Stimulated activated CD4-positive, alpha-beta T cell treated with anti-CD3 and anti-CD28 coated beads, Interleukin-4, amount 100 ng/mL, for 1 hour (primary cell): ENCODE measurements at regions not wholly inside any gene's neighbourhood (a gene's known extent, or its start where the extent isn't known, plus 50 kb on each side); places are given as distances from the start of the nearest gene placed in this dataset.
A peak's percentile ranks its signal among the peaks of the same experiment; 100 is the strongest.

Experiments
- DNase-seq: peaks from one replicate; pipeline ENCODE4 v3.0.0-alpha.2; 2020

GRCh38 chr5:146940295-146940694, 61.7 kb upstream of the PPP2R2B start:
- DNase-seq: no peak

GRCh38 chr5:146944019-146944418, 65.5 kb upstream of the PPP2R2B start:
- DNase-seq: no peak

GRCh38 chr5:146944764-146945616, 66.4 kb upstream of the PPP2R2B start:
- no peak for DNase-seq

- no peak for DNase-seq
These were observed 67.1 kb upstream of the PPP2R2B start for GRCh38 chr5:146945617-146946084.

- DNase-seq: no peak
These were observed 68.8 kb upstream of the PPP2R2B start for GRCh38 chr5:146947181-146947941.

- no peak for DNase-seq
These were observed 70.1 kb upstream of the PPP2R2B start for GRCh38 chr5:146948666-146949065.

GRCh38 chr5:146952168-146952567, 73.6 kb upstream of the PPP2R2B start:
- DNase-seq: no peak

- DNase-seq: no peak
These were observed 77.7 kb upstream of the PPP2R2B start for GRCh38 chr5:146956217-146956616.

GRCh38 chr5:146959360-146959759, 80.8 kb upstream of the PPP2R2B start:
- no peak for DNase-seq

- DNase-seq: no peak
These were observed 84.3 kb upstream of the PPP2R2B start for GRCh38 chr5:146962801-146963355.

- peak; percentile 2 for DNase-seq
These were observed 87.5 kb upstream of the PPP2R2B start for GRCh38 chr5:146965761-146966659.

GRCh38 chr5:146967646-146968045, 89.1 kb upstream of the PPP2R2B start:
- no peak for DNase-seq

GRCh38 chr5:146971401-146971800, 92.8 kb upstream of the PPP2R2B start:
- DNase-seq: no peak

- no peak for DNase-seq
These were observed 107.9 kb upstream of the PPP2R2B start for GRCh38 chr5:146986469-146986868.

GRCh38 chr5:146993876-146994530, 115.4 kb upstream of the PPP2R2B start:
- DNase-seq: no peak

GRCh38 chr5:146995878-146996277, 117.3 kb upstream of the PPP2R2B start:
- no peak for DNase-seq

GRCh38 chr5:147015405-147015804, 136.8 kb upstream of the PPP2R2B start:
- no peak for DNase-seq

- DNase-seq: no peak
These were observed 138.6 kb upstream of the PPP2R2B start for GRCh38 chr5:147017191-147017590.

- no peak for DNase-seq
These were observed 139.1 kb upstream of the PPP2R2B start for GRCh38 chr5:147017621-147018020.

GRCh38 chr5:147018812-147019211, 140.3 kb upstream of the PPP2R2B start:
- DNase-seq: no peak

GRCh38 chr5:147036691-147037245, 158.2 kb upstream of the PPP2R2B start:
- DNase-seq: no peak
